ENCODE measurements at regions not wholly inside any gene's neighbourhood (a gene's known extent, or its start where the extent isn't known, plus 50 kb on each side); places are given as distances from the start of the nearest gene placed in this dataset.
"Not testable (repeated sequence)": the region's sequence is repeated elsewhere in the genome, so short reads cannot be mapped to it uniquely, and the experiment has no call there.

GRCh38 chr2:134021830-134022524, 231.9 kb upstream of the MGAT5 start:
- no peak for DNase-seq (ENCODE audit: low spot score)

GRCh38 chr2:134023854-134024253, 230.0 kb upstream of the MGAT5 start:
- DNase-seq (ENCODE audit: low spot score) = no peak

- no peak for DNase-seq (ENCODE audit: low spot score)
These were observed 225.9 kb upstream of the MGAT5 start for GRCh38 chr2:134027980-134028379.

- no peak for DNase-seq (ENCODE audit: low spot score)
These were observed 224.5 kb upstream of the MGAT5 start for GRCh38 chr2:134029418-134029817.

- no peak for DNase-seq (ENCODE audit: low spot score)
These were observed 222.3 kb upstream of the MGAT5 start for GRCh38 chr2:134031539-134031938.

- no peak for DNase-seq (ENCODE audit: low spot score)
These were observed 218.1 kb upstream of the MGAT5 start for GRCh38 chr2:134035605-134036370.

GRCh38 chr2:134039912-134040581, 213.8 kb upstream of the MGAT5 start:
- no peak for DNase-seq (ENCODE audit: low spot score)

- DNase-seq (ENCODE audit: low spot score) = not testable (repeated sequence)
These were observed 213.2 kb upstream of the MGAT5 start for GRCh38 chr2:134040626-134041172.

- no peak for DNase-seq (ENCODE audit: low spot score)
These were observed 212.0 kb upstream of the MGAT5 start for GRCh38 chr2:134041877-134042276.

- DNase-seq (ENCODE audit: low spot score) = not testable (repeated sequence)
These were observed 210.8 kb upstream of the MGAT5 start for GRCh38 chr2:134043028-134043427.

GRCh38 chr2:134052173-134052572, 201.7 kb upstream of the MGAT5 start:
- no peak for DNase-seq (ENCODE audit: low spot score)

GRCh38 chr2:134056173-134056572, 197.7 kb upstream of the MGAT5 start:
- DNase-seq (ENCODE audit: low spot score) = no peak

GRCh38 chr2:134061066-134061465, 192.8 kb upstream of the MGAT5 start:
- DNase-seq (ENCODE audit: low spot score) = not testable (repeated sequence)

- not testable (repeated sequence) for DNase-seq (ENCODE audit: low spot score)
These were observed 191.6 kb upstream of the MGAT5 start for GRCh38 chr2:134062235-134062634.

GRCh38 chr2:134063916-134064315, 190.0 kb upstream of the MGAT5 start:
- DNase-seq (ENCODE audit: low spot score) = not testable (repeated sequence)

- no peak for DNase-seq (ENCODE audit: low spot score)
These were observed 183.6 kb upstream of the MGAT5 start for GRCh38 chr2:134070281-134070741.

- no peak for DNase-seq (ENCODE audit: low spot score)
These were observed 181.5 kb upstream of the MGAT5 start for GRCh38 chr2:134072341-134072740.

GRCh38 chr2:134073023-134073422, 180.8 kb upstream of the MGAT5 start:
- no peak for DNase-seq (ENCODE audit: low spot score)

- DNase-seq (ENCODE audit: low spot score) = no peak
These were observed 179.3 kb upstream of the MGAT5 start for GRCh38 chr2:134074619-134075018.

GRCh38 chr2:134075204-134075603, 178.7 kb upstream of the MGAT5 start:
- DNase-seq (ENCODE audit: low spot score) = no peak

GRCh38 chr2:134078354-134078753, 175.5 kb upstream of the MGAT5 start:
- DNase-seq (ENCODE audit: low spot score) = no peak

GRCh38 chr2:134079373-134079772, 174.5 kb upstream of the MGAT5 start:
- no peak for DNase-seq (ENCODE audit: low spot score)
